IPS DF 4.7 (cell line): ENCODE measurements at regions not wholly inside any gene's neighbourhood (a gene's known extent, or its start where the extent isn't known, plus 50 kb on each side); places are given as distances from the start of the nearest gene placed in this dataset.

Experiments used
- DNase-seq: peaks from one replicate; pipeline ENCODE4 v3.0.0-alpha.2; 2013; ENCODE audit warnings: low spot score; ENCODE audit errors: extremely low read depth

GRCh38 chr1:181142096-181142958 is 53.8 kb downstream of the IER5 start:
- DNase-seq, result no peak

- no peak for DNase-seq
Observed at GRCh38 chr1:181143102-181143859, 54.8 kb downstream of the IER5 start.

GRCh38 chr1:181144238-181144637 is 55.7 kb downstream of the IER5 start:
- DNase-seq, result no peak

GRCh38 chr1:181148636-181149035 is 60.1 kb downstream of the IER5 start:
- DNase-seq, result no peak

GRCh38 chr1:181149326-181150125 is 61.0 kb downstream of the IER5 start:
- no peak for DNase-seq

GRCh38 chr1:181150273-181150672 is 61.8 kb downstream of the IER5 start:
- DNase-seq, result no peak

- DNase-seq, result no peak
Observed at GRCh38 chr1:181150842-181151241, 62.3 kb downstream of the IER5 start.

GRCh38 chr1:181151378-181152326 is 63.2 kb downstream of the IER5 start:
- no peak for DNase-seq

GRCh38 chr1:181152892-181153633 is 64.6 kb downstream of the IER5 start:
- DNase-seq, result no peak

GRCh38 chr1:181153634-181153961 is 65.1 kb downstream of the IER5 start:
- DNase-seq, result no peak

- DNase-seq, result no peak
Observed at GRCh38 chr1:181155339-181155738, 66.8 kb downstream of the IER5 start.

GRCh38 chr1:181159451-181160140 is 71.1 kb downstream of the IER5 start:
- no peak for DNase-seq

GRCh38 chr1:181160322-181160721 is 71.8 kb downstream of the IER5 start:
- no peak for DNase-seq

- no peak for DNase-seq
Observed at GRCh38 chr1:181160998-181161870, 72.7 kb downstream of the IER5 start.

GRCh38 chr1:181163662-181164061 is 75.2 kb downstream of the IER5 start:
- no peak for DNase-seq

- no peak for DNase-seq
Observed at GRCh38 chr1:181166377-181167196, 78.1 kb downstream of the IER5 start.

- no peak for DNase-seq
Observed at GRCh38 chr1:181169281-181169865, 80.9 kb downstream of the IER5 start.
